Endodermal cell (in vitro differentiated cells): ENCODE measurements at regions not wholly inside any gene's neighbourhood (a gene's known extent, or its start where the extent isn't known, plus 50 kb on each side); places are given as distances from the start of the nearest gene placed in this dataset.
"Not testable (repeated sequence)": the region's sequence is repeated elsewhere in the genome, so short reads cannot be mapped to it uniquely, and the experiment has no call there.

ENCODE experiments used
- DNase-seq: peaks from one replicate; pipeline ENCODE4 v3.0.0-alpha.2; 2017
- H3K27ac ChIP-seq: 2 replicates; pipeline ENCODE4 v1.5.1; 2013; ENCODE audit warnings: mild to moderate bottlenecking, low read depth, low read length, moderate library complexity
- H3K27me3 ChIP-seq: 2 replicates; pipeline ENCODE4 v1.6.1; 2013; ENCODE audit warnings: mild to moderate bottlenecking, low read length, moderate library complexity; ENCODE audit not compliant: insufficient read depth, control insufficient read depth, poor library complexity, severe bottlenecking
- H3K36me3 ChIP-seq: 2 replicates; pipeline ENCODE4 v1.7.0; 2013; ENCODE audit warnings: mild to moderate bottlenecking, low read length, moderate library complexity; ENCODE audit not compliant: control insufficient read depth, insufficient read depth
- H3K4me1 ChIP-seq: one replicate; pipeline ENCODE4 v1.7.0; 2013; ENCODE audit warnings: low read length; ENCODE audit not compliant: control insufficient read depth, insufficient read depth
- H3K4me3 ChIP-seq: 2 replicates; pipeline ENCODE4 v1.5.1; 2013; ENCODE audit warnings: mild to moderate bottlenecking, low read length, moderate library complexity
- H3K9ac ChIP-seq: 2 replicates; pipeline ENCODE4 v1.6.1; 2013; ENCODE audit warnings: mild to moderate bottlenecking, low read length, moderate library complexity; ENCODE audit not compliant: poor library complexity, severe bottlenecking; ENCODE audit errors: extremely low read depth
- H3K9me3 ChIP-seq: 2 replicates; pipeline ENCODE4 v1.6.1; 2013; ENCODE audit warnings: mild to moderate bottlenecking, low read length, moderate library complexity; ENCODE audit not compliant: control insufficient read depth
- H3K27ac Mint-ChIP-seq: 2 replicates; pipeline ENCODE4 v1.8.0; 2020; ENCODE audit warnings: mixed read lengths
- H3K27me3 Mint-ChIP-seq: 2 replicates; pipeline ENCODE4 v1.8.0; 2021; ENCODE audit warnings: mild to moderate bottlenecking, mixed read lengths; ENCODE audit not compliant: insufficient read depth
- H3K36me3 Mint-ChIP-seq: 2 replicates; pipeline ENCODE4 v1.8.0; 2020; ENCODE audit warnings: low read depth, mixed read lengths
- H3K4me1 Mint-ChIP-seq: 2 replicates; pipeline ENCODE4 v1.8.0; 2020; ENCODE audit warnings: mixed read lengths
- H3K4me3 Mint-ChIP-seq: 2 replicates; pipeline ENCODE4 v1.8.0; 2020; ENCODE audit warnings: mild to moderate bottlenecking, moderate library complexity, mixed read lengths
- H3K9me3 Mint-ChIP-seq: 2 replicates; pipeline ENCODE4 v1.8.0; 2020; ENCODE audit warnings: mild to moderate bottlenecking, mixed read lengths
- WGBS, 2 experiments: methylation state at CpG; one replicate each; pipeline versions ENCODE4 v1.1.5 to v1.1.7; 2013; ENCODE audit warnings: missing lambda C conversion rate in 2 of 2, mixed read lengths in 1 of 2; ENCODE audit not compliant: insufficient coverage in 1 of 2, insufficient read length in 1 of 2; 5-methylcytosine and 5-hydroxymethylcytosine counted together
- TF ChIP-seq, protein P1 (sequence below): fragments of 200-600 bp; sonication (generic); conservative IDR thresholded peaks from 2 replicates; pipeline ENCODE4 v1.5.0; 2021; ENCODE audit warnings: antibody characterized with exemption, mild to moderate bottlenecking

GRCh38 chr1:65568285-65568684 lies 147.8 kb downstream of the LEPR start:
- H3K4me3 ChIP-seq: no peak overlapping the region
- H3K4me1 Mint-ChIP-seq: no peaks in the 10 kb centered on the region
- H3K27ac Mint-ChIP-seq: no peak overlapping the region
- H3K9me3 ChIP-seq: peaks cover 14% of the 10 kb centered on the region
- 89 to 96% methylated on average over 1 to 3 of the region's 3 CpGs for WGBS, 2 experiments
- peaks cover 10% of the 10 kb centered on the region for H3K9me3 Mint-ChIP-seq
- H3K4me3 Mint-ChIP-seq: no peak overlapping the region
- no peak overlapping the region for H3K9ac ChIP-seq
- no peaks in the 10 kb centered on the region for H3K27me3 Mint-ChIP-seq
- no peak for DNase-seq
- H3K36me3 Mint-ChIP-seq: peaks cover 4% of the 10 kb centered on the region
- no peak overlapping the region for H3K27ac ChIP-seq
- TF ChIP-seq, protein P1, sequence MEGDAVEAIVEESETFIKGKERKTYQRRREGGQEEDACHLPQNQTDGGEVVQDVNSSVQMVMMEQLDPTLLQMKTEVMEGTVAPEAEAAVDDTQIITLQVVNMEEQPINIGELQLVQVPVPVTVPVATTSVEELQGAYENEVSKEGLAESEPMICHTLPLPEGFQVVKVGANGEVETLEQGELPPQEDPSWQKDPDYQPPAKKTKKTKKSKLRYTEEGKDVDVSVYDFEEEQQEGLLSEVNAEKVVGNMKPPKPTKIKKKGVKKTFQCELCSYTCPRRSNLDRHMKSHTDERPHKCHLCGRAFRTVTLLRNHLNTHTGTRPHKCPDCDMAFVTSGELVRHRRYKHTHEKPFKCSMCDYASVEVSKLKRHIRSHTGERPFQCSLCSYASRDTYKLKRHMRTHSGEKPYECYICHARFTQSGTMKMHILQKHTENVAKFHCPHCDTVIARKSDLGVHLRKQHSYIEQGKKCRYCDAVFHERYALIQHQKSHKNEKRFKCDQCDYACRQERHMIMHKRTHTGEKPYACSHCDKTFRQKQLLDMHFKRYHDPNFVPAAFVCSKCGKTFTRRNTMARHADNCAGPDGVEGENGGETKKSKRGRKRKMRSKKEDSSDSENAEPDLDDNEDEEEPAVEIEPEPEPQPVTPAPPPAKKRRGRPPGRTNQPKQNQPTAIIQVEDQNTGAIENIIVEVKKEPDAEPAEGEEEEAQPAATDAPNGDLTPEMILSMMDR: no peak
- H3K4me1 ChIP-seq: no peaks in the 10 kb centered on the region
- H3K36me3 ChIP-seq: no peaks in the 10 kb centered on the region
- H3K27me3 ChIP-seq: no peaks in the 10 kb centered on the region

GRCh38 chr1:65572701-65573421 lies 152.4 kb downstream of the LEPR start:
- TF ChIP-seq, protein P1: no peak
- no peak overlapping the region for H3K4me3 Mint-ChIP-seq
- H3K27me3 ChIP-seq: no peaks in the 10 kb centered on the region
- DNase-seq: no peak
- H3K27ac Mint-ChIP-seq: peak overlapping the region; percentile 27
- H3K9ac ChIP-seq: no peak overlapping the region
- no peaks in the 10 kb centered on the region for H3K36me3 ChIP-seq
- 81 to 83% methylated on average over 7 to 10 of the region's 10 CpGs for WGBS, 2 experiments
- peaks cover 2% of the 10 kb centered on the region for H3K9me3 Mint-ChIP-seq
- H3K9me3 ChIP-seq: no peaks in the 10 kb centered on the region
- no peaks in the 10 kb centered on the region for H3K27me3 Mint-ChIP-seq
- H3K36me3 Mint-ChIP-seq: peaks cover 4% of the 10 kb centered on the region
- no peaks in the 10 kb centered on the region for H3K4me1 ChIP-seq
- H3K4me1 Mint-ChIP-seq: peaks cover 10% of the 10 kb centered on the region
- H3K4me3 ChIP-seq: no peak overlapping the region
- H3K27ac ChIP-seq: no peak overlapping the region

GRCh38 chr1:65577278-65577677 lies 156.8 kb downstream of the LEPR start:
- H3K9me3 Mint-ChIP-seq: peaks cover 4% of the 10 kb centered on the region
- Histone ChIP-seq H3K4me1 (no peaks in the 10 kb centered on the region), H3K27ac (no peak overlapping the region), H3K9me3 (no peaks in the 10 kb centered on the region), H3K27me3 (no peaks in the 10 kb centered on the region), H3K4me3 (no peak overlapping the region), H3K9ac (no peak overlapping the region), H3K36me3 (no peaks in the 10 kb centered on the region)
- no peaks in the 10 kb centered on the region for H3K27me3 Mint-ChIP-seq
- peaks cover 10% of the 10 kb centered on the region for H3K4me1 Mint-ChIP-seq
- TF ChIP-seq, protein P1: no peak
- no peak for DNase-seq
- WGBS, 2 experiments: 82 to 98% methylated on average over 4 of the region's 4 CpGs
- H3K36me3 Mint-ChIP-seq: peaks cover 4% of the 10 kb centered on the region
- H3K27ac Mint-ChIP-seq: no peak overlapping the region
- H3K4me3 Mint-ChIP-seq: no peak overlapping the region

DNA sequence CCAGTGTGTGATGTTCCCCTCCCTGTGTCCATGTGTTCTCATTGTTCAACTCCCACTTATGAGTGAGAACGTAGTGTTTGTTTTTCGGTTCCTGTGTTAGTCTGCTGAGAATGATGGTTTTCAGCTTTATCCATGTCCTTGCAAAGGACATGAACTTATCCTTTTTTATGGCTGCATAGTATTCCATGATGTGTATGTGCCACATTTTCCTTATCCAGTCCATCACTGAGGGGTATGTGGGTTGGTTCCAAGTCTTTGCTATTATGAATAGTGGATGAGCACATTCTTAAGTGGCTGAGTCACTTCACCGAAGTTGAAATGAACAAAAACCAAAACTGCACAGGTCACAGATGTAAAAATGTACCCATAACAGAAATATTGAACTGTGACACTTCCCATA lies 157.5 kb downstream of the LEPR start:
- H3K4me1 Mint-ChIP-seq: peaks cover 10% of the 10 kb centered on the region
- not testable (repeated sequence) for H3K36me3 Mint-ChIP-seq, H3K27ac Mint-ChIP-seq, H3K27me3 Mint-ChIP-seq, H3K27me3 ChIP-seq, H3K27ac ChIP-seq, H3K4me3 ChIP-seq, H3K9me3 Mint-ChIP-seq, H3K4me1 ChIP-seq, DNase-seq, H3K4me3 Mint-ChIP-seq, H3K9ac ChIP-seq, H3K36me3 ChIP-seq, H3K9me3 ChIP-seq
- WGBS, 2 experiments: 89 to 100% methylated on average over 1 to 3 of the region's 3 CpGs
